NCI-H748 (cell line): ENCODE measurements at regions not wholly inside any gene's neighbourhood (a gene's known extent, or its start where the extent isn't known, plus 50 kb on each side); places are given as distances from the start of the nearest gene placed in this dataset.
"Not testable (repeated sequence)": the region's sequence is repeated elsewhere in the genome, so short reads cannot be mapped to it uniquely, and the experiment has no call there.

Experiments
- DNase-seq: peaks from one replicate; lab custom pipeline; 2025; ENCODE audit not compliant: unreplicated experiment; lab: John Stamatoyannopoulos, UW

DNA sequence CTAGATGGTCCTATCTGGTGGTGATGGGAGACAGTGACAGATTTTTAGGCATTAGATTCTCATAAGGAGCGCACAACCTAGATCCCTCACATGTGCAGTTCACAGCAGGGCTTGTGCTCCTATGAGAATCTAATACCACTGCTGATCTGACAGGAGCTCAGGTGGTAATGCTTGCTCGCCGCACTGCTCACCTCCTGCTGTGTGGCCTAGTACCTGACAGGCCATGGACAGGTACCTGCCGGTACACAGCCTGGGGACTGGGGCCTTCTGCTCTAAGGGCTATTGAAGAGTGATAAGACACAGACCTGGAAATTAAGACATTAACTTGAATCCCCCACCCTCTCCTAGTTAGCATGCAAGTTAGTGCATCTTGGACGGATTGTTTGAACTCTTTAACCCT, 64.4 kb downstream of the KLRB1 start:
- not testable (repeated sequence) for DNase-seq

DNA sequence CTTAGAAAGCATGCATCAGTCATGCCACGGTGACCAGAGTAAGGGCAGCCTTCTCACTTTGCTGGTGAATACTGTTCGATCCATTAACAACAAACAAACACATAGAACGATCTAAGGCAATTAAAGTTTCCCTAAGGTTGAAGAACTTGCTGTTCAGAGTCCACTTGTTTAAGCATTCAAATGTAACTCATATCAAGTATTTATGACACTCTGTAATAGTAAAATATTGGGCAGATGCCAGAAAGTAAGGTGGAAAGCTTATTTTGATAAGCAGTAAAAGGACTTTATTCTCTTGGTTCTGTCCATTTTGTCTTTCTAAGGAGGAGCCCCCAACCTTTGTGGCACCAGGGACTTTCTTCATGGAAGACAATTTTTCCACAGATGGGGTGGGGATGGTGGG, 64.9 kb downstream of the KLRB1 start:
- not testable (repeated sequence) for DNase-seq

GRCh38 chr12:9515925-9516324, 91.8 kb downstream of the KLRB1 start:
- not testable (repeated sequence) for DNase-seq

DNA sequence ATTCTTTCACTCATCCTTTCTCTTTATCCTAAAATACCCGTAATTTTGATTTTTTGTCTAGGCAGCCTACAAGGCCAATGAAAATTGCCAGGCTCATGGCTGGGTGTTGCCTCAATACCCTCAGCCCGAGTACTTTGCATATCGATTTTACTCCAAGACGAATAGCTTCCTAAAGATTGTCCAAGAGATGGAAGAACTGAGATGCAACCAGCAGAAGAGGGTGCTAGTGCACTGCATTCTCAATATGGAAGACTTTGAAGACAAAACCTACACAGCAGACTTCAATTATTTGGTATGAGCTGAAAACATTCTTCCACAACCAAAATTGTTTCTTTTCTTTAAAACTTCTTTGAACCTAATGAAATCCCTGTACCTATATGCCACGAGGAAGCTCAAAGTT, 95.0 kb downstream of the KLRB1 start:
- DNase-seq = not testable (repeated sequence)

DNA sequence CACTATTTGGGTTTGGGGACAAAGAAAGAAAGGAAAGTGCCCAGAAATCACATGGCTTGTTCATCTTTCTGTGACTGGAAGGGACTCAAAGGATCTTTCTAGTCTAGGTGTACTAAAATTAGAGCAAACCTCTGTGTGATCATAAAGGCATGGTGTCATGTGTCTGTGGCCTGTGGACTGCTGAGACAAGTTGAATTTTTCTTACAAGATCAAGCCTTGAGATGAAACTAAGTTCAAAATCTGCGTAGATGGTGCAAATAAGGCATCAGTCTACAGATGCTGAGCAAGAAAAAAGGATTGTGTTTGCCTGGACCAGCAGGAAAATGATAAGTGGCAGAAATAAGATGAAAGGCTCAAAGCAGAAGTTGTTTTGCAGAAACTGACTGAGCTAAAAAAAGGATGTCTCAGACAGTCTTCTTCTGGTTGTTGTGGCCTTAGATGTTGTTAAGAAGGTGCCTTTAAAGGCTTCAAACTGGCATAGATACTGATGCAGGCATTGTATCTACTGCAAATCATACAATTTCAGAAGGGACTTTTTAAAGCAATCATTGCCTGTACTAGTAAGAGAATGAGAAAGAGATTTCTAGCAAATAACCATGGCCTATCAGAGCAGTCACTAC, 97.2 kb downstream of the KLRB1 start:
- not testable (repeated sequence) for DNase-seq

DNA sequence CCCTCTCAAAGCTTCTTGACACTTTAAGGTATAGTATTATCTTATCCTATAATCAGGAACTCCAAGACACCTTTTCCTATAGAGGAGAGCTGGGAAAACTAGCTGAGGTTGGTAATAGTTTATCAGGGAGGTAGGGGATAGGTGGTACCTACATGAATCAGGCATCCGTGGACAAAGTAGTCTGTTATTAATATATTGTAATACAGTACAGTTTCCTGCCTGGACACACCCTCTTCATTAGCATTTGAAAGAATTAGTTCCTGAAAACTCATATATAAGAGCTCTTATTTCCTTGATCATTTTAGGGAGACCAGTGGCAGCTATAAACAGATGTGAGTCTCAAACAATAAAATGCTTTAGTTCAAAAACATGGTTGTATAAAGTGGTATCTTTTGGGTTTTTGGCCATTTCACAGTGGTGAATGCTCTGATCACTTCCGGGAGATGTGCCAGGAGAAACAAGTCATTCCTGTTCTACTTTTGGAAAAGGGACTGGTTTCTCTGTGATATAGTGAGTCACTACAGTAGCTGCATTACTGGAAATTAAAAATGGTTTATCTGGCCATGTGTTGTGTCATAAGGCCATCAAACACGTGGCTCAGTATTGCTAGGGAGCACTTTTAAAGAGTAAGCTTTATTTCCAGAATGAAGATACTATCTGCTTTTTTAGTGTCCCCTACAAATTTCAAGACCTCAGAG, 98.1 kb downstream of the KLRB1 start:
- DNase-seq = no peak

DNA sequence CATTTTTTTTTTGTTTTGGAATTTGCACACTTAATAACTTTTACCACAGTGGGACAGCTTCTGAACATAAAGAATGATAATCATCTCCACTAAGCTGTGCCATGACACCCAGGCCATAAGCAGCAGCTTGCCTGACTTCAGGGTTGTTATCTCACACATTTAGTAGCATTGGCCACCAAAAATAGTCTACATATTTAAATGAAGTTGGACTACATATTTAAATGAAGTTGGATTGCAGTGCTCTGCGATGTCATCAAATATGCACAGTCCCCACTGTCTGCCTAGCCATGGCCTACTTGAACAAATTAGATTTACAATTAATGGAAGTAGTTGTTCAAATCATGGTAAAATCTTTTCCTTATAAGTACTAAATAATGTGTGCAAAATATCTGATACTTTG, 101.0 kb downstream of the KLRB1 start:
- no peak for DNase-seq

DNA sequence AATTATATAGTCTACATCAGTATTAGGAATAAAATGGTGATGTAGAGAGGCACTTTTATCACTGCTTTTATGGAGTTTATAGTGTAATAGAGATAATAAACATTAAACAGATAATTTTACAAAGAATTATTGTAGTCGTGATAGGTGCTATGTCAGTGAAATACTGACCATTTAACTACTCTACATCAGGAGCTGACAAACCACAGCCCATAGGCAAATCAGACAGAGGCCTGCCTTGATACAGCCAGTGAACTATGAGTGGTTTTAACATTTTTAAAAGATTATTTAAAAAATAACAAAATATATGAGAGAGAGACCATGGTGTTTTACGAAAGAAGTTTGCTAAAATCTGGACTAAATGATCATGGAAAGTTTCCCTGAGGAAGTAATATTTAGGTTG, 104.3 kb downstream of the KLRB1 start:
- DNase-seq = not testable (repeated sequence)

- DNase-seq = not testable (repeated sequence)
Measured at GRCh38 chr12:9502845-9503244, 104.9 kb downstream of the KLRB1 start.

DNA sequence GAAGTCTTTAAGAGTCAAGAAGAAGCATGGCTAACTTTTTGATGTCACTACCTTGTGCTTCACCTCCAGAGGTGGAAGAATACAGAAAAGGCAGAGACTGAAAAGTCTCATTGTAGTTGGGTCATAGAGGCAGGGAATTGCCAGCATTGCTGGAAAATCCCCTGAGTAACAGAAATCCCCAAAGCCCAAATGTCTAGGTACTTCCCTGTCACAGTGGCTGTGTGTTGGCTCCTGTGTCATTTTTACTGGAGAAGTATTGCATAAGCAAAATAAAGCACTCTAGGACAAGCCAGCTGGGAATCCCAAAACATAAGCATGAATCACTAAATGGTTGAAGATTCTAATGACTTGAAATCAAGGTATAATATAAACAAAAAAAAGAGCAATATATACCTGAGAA, 114.4 kb downstream of the KLRB1 start:
- not testable (repeated sequence) for DNase-seq

- DNase-seq = not testable (repeated sequence)
Measured at GRCh38 chr12:9481289-9481688, 126.4 kb downstream of the KLRB1 start.

DNA sequence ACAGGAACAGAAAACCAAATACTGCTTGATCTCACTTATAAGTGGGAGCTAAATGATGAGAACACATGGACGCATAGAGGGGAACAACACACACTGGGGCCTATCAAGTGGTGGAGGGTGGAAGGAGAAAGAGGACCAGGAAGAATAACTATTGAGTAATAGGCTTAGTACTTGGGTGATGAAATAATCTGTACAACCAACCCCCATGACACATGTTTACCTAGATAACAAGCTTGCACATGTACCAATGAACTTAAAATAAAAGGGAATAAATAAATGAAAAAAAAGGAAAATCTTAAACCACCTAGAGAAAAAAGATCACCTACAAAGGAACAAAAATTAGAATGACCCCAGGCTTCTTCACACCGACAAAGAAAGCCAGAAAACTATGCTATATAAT, 133.5 kb downstream of the KLRB1 start:
- not testable (repeated sequence) for DNase-seq

GRCh38 chr12:9473638-9474037, 134.1 kb downstream of the KLRB1 start:
- DNase-seq = not testable (repeated sequence)

- DNase-seq = not testable (repeated sequence)
Measured at GRCh38 chr12:9471501-9471900, 136.2 kb downstream of the KLRB1 start.

- not testable (repeated sequence) for DNase-seq
Measured at GRCh38 chr12:9470367-9470766, 137.3 kb downstream of the KLRB1 start.

- DNase-seq = not testable (repeated sequence)
Measured at GRCh38 chr12:9469956-9470355, 137.8 kb downstream of the KLRB1 start.

DNA sequence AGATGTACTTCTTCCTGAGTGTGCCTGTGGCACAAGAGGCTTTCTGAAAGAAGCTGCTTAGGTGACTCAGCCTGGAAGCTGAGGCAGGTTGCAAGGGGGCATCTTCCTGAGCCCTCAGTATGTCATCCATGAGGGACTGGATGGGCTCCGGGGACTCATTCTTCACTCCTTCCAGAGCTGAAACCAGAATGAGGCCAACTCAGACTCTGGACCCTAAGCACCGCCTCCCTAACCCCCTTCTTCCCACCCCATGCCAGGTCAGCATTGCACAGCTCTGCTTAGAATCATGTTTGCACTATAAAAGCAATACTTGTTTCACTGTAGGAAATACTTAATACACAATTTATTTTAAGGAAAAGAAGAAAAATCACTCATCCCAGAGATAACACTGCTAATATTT, 138.3 kb downstream of the KLRB1 start:
- DNase-seq = not testable (repeated sequence)

- peak; percentile 34 for DNase-seq
Measured at GRCh38 chr12:9468998-9469397, 138.7 kb downstream of the KLRB1 start.

DNA sequence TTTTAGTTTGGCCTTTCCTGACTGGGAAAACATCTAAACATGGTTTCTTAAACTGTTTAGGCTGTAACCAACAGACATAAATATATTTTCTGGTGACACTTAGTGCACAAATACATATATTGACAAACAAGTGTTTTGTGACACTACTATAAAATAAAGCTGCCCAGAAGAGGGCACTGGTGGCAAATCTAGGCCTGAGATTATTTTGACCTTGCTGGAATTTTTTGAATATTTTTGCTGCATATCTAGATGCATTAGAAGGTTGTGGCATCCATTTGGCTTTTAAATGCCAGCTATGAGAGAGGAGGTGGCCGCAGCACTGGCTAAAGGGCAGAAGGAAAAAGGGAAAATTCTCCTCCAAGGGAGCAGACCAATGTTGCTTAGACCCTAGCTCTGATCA, 139.6 kb downstream of the KLRB1 start:
- not testable (repeated sequence) for DNase-seq

GRCh38 chr12:9464408-9464807, 143.3 kb downstream of the KLRB1 start:
- DNase-seq = no peak

- not testable (repeated sequence) for DNase-seq
Measured at GRCh38 chr12:9455516-9455915, 152.2 kb downstream of the KLRB1 start.

- DNase-seq = not testable (repeated sequence)
Measured at GRCh38 chr12:9454021-9454420, 153.7 kb downstream of the KLRB1 start.
